ENCODE measurements at regions not wholly inside any gene's neighbourhood (a gene's known extent, or its start where the extent isn't known, plus 50 kb on each side); places are given as distances from the start of the nearest gene placed in this dataset.

DNA sequence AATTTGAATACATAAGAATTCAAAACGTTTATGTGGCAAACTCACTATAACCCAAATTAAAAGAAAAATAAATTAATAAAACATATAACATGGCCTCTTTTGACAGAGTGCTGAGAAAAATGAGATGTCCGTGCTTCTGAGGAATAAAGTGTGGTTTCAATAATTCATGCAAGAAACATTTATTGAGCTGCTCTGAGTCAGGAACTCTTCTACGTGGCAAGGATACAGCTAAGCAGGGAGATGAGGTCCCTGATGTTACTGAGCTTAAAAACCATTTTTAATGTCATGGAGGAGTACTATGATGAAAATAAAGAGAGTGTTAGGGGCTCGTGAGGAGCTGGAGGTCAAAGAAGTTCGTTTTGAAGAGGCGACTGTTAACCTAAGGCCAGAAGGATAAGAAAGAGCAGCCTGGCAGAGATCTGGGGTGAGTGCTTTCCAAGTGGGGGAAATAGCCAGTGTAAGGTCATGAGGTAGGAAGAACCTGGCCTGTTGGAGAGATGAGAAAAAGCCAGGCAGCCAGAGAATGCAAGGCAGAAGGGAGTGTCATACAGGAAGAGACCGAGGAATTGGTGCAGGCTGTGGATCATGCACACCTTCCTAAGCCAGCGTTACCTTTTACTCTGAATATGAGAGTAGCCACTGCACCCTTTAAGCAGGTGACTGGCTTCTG lies 182.2 kb upstream of the DUSP10 start:
- H3K9me3 ChIP-seq = no peaks in the 10 kb centered on the region
- no peaks in the 10 kb centered on the region for H3K36me3 ChIP-seq
- no peak overlapping the region for H3K4me3 ChIP-seq

DNA sequence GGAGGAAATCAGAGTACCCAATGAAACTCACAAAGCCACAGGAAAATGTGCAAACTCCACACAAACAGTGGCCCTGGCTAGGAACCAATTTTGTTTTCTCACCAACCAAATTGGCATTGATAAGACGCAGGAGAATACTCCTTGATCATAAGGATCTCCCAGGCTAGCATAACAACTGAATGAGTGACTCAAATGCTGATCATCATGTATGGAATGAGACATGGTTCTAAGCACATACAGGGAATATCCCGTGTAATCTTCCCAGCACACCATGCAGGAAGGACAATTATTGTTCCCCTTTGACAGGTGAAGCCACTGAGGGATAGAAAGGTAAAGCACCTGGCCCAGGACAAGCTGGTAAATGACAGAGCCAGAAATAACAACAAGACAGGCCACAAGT lies 180.0 kb upstream of the DUSP10 start:
- Histone ChIP-seq H3K36me3 (no peaks in the 10 kb centered on the region), H3K4me3 (no peak overlapping the region), H3K9me3 (no peaks in the 10 kb centered on the region), H3K27me3 (no peaks in the 10 kb centered on the region)
- DNase-seq = no peak

More for the DNA sequence above, 182.2 kb upstream of the DUSP10 start:
- no peak for DNase-seq
- no peaks in the 10 kb centered on the region for H3K27me3 ChIP-seq

DNA sequence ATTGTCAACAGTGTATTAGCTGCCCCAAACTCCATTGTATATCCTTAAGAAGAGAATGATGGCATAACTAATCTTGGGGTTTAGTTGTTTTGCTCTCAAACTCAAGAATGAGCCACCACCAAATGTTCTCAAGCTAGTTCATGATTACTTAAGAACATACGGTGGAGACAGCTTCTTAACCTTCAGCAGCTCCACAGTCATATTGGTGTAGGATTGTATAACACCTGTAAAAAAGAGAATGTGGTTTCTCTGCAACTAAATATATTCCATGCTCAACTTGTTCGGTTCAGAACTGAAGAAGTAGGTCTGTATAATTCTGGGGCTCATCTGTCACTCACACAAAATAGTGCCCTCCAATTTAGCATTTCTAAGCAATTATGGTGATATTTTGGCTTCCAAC lies 177.9 kb upstream of the DUSP10 start:
- no peak overlapping the region for H3K4me3 ChIP-seq
- no peaks in the 10 kb centered on the region for H3K36me3 ChIP-seq
- no peaks in the 10 kb centered on the region for H3K9me3 ChIP-seq
- no peaks in the 10 kb centered on the region for H3K27me3 ChIP-seq
- DNase-seq = no peak

DNA sequence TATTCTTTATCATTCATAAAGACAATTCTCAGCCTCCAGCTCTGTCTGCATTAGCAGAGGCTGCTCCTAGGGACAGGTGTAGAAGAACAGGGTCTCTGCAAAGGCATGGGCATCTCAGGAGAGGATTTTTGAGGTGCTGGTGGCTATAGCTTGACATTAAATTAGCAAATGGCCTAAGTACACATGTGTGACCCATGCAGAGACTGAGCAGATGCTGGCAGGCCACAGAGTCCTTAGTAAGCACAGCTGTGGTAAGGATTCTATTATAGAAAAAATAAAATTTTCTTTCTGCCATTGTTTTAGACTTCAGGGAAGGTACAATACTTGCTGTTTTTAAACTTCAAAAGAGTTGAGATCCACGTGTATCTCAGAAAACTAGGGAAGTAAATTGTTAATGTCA lies 177.5 kb upstream of the DUSP10 start:
- no peaks in the 10 kb centered on the region for H3K9me3 ChIP-seq
- DNase-seq = no peak
- H3K36me3 ChIP-seq = no peaks in the 10 kb centered on the region
- H3K27me3 ChIP-seq = no peaks in the 10 kb centered on the region
- no peak overlapping the region for H3K4me3 ChIP-seq

DNA sequence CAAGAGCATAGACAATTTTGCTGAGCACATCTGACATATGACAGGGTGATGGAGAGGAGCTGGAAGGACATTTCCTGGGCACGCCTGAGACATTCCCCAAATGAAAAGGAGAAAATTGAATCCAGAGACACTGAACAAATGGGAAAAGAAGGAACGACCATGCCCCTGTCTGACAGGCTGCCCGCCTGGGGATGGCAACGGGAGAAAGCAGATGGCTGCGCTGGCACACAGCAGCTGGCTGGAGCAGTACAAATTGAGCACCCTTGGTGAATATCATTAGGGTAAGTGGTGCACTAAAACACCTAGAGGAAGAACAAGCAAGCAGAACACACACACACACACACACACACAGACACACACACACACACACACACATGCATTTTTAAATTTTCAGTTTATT lies 174.3 kb upstream of the DUSP10 start:
- Histone ChIP-seq H3K36me3 (no peaks in the 10 kb centered on the region), H3K27me3 (no peaks in the 10 kb centered on the region), H3K4me3 (no peak overlapping the region), H3K9me3 (no peaks in the 10 kb centered on the region)
- DNase-seq = no peak

DNA sequence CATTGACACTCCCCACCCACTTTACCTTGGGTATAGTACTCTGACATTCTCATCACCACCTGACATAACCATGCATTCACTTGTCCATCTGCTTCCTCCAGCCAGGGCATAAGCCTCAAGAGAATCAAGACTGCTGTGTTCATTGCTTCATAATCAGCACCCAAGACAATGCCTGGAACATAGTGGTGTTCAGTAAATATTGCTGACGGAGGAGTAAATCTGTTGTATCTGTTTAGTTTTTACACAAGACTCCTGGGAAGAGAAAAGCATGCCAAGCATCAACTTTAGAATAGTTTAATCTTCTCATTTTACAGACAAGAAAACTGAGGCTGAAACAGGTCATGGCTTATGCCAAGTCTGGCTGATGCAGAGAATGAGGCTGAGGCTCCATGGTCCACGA lies 173.9 kb upstream of the DUSP10 start:
- Histone ChIP-seq H3K27me3 (no peaks in the 10 kb centered on the region), H3K36me3 (no peaks in the 10 kb centered on the region), H3K4me3 (no peak overlapping the region), H3K9me3 (no peaks in the 10 kb centered on the region)
- no peak for DNase-seq

DNA sequence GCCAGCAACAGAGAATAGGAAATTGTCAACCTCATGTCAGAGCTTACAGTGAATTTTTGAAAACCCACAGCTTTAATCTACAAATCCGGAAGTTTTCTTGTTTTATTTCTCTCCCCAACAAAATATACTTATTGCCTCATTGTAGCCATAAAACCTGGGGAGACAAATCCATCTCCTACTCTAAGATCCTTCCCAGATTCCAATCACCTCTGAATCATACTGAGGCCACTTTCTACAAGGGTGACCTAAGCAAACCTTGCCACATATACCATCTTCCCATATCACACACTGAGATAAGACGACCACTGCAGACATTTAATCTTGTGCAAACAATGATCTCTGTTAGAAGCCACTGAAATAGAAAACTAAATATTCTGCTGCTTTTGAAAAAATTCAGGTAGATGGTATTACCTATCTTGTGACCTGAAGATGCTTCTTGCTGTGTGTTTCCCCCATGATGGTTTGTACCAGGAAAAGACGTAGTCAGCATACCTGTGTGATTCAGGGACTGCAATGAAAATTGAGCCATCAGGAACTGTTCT lies 171.5 kb upstream of the DUSP10 start:
- Histone ChIP-seq H3K4me3 (no peak overlapping the region), H3K27me3 (no peaks in the 10 kb centered on the region)
- no peak for DNase-seq

DNA sequence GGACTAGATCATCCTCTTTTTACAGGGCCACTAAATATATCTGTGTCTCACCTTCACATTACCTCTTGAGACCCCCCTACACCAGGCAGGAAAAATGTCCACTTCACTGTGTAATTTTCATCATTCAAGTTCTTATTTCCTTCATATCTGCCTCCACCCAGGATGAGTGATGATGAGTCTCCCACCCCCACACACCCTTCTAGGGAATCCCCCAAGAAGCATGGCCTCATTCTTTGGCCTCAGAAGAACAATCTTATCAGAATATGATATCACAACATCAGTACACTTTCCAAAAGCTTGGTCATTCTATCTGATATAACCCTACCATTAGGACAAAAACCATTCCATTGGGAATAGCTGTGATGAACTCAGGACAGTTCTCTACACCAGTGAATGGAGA lies 170.3 kb upstream of the DUSP10 start:
- Histone ChIP-seq H3K27me3 (no peaks in the 10 kb centered on the region), H3K36me3 (no peaks in the 10 kb centered on the region), H3K9me3 (no peaks in the 10 kb centered on the region; the same call in 1 of the 2 replicates), H3K4me3 (no peak overlapping the region)
- DNase-seq = no peak

More for the DNA sequence above, 171.5 kb upstream of the DUSP10 start:
- Histone ChIP-seq H3K9me3 (no peaks in the 10 kb centered on the region; the same call in 1 of the 2 replicates), H3K36me3 (no peaks in the 10 kb centered on the region)

DNA sequence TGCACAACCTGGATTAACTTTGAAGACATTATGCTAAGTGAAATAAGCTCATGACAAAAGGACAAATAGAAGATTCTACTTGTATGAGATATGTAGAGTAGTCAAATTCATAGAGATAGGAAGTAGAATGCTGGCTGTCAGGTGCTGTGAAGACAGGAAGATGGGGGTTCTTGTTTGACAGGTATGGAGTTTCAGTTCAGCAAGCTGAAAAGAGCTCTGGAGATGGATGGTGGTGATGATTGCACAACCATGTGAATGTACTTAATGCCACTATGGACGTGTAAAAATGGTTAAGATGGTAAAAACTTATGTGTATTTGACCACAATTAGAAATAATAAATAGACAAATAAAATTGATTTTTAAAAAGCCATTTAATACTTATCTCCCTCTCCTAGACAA lies 169.8 kb upstream of the DUSP10 start:
- Histone ChIP-seq H3K27me3 (no peaks in the 10 kb centered on the region), H3K36me3 (no peaks in the 10 kb centered on the region), H3K4me3 (no peak overlapping the region), H3K9me3 (no peaks in the 10 kb centered on the region; the same call in 1 of the 2 replicates)
- no peak for DNase-seq

DNA sequence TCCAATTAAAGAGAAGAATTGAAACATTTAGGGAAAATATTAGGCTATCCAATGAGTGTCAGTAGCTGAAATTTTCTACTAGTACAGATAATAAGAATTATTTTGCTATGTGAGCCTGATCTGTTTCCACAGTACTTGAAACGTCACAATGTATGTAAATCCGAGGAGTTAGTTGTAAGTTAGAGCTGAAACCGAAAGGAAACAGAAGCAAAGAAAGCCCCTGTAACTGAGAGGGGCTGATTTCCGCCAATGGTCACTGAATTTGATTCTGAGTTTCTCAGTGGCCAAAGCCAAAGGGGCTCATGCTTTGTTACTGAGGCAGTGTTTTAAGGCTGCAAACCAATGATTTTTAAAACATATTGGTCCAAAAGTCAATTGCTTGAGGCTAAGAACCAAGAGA lies 168.3 kb upstream of the DUSP10 start:
- Histone ChIP-seq H3K9me3 (no peaks in the 10 kb centered on the region; the same call in 1 of the 2 replicates), H3K4me3 (no peak overlapping the region), H3K36me3 (no peaks in the 10 kb centered on the region), H3K27me3 (no peaks in the 10 kb centered on the region)
- no peak for DNase-seq

DNA sequence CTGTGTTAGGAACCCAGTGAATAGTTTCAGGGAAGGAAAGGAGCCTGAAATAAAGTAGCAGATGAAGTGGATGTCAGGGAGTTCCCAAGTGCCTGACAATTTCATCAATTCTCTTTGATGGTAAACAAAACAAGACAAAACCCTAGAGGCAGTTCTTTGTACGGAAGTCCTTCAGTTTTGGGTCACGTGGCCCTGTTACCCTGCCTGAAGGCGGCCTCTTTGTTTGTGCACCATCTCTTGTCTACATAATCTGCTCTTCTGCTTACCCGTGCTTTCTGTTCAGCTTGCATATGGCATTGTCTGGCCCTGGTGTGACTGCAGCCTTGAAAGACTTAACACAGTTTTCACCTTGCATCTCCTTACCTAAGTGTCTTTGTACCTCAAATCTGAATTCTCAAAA lies 166.7 kb upstream of the DUSP10 start:
- H3K36me3 ChIP-seq = no peaks in the 10 kb centered on the region
- DNase-seq = no peak
- H3K4me3 ChIP-seq = no peak overlapping the region
- no peaks in the 10 kb centered on the region for H3K27me3 ChIP-seq
- H3K9me3 ChIP-seq = no peaks in the 10 kb centered on the region; the same call in 1 of the 2 replicates

DNA sequence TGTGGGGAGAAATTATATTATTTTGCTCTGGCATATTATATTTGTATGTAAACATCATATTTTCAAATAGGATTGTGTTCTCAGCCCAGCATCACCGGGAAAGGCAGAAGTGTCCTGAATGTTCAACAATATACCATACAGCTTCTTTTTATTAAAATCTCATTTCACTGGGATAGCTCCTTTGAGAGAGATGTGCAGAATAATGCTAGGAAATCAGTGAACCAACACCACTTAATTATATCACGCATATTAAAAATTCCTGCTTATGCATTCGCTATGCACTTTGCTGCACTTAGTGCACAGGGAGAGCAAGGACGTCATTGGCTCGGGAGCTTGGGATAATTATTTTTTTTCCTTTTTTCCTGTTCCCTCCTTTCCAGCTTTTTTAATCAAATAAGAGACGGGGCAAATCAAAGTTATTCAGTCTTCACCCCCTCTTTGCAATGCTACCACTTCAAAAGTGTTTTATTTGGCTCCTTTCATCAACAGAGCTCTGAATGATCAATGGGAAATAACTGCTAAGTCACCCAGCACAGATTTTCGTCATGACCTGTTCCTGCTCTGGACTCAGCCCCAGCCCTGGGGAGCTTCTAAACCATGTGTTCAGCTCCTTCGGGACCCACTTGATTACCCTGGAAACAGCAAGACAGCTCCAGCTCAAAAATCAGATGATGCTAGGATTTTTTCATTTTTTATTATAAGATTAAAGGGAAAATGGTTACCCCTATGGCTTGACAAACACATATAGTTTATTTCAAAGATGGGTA lies 165.5 kb upstream of the DUSP10 start:
- DNase-seq = no peak
- H3K36me3 ChIP-seq = no peaks in the 10 kb centered on the region
- H3K27me3 ChIP-seq = no peaks in the 10 kb centered on the region
- H3K9me3 ChIP-seq = no peaks in the 10 kb centered on the region; the same call in 1 of the 2 replicates
- H3K4me3 ChIP-seq = no peak overlapping the region

DNA sequence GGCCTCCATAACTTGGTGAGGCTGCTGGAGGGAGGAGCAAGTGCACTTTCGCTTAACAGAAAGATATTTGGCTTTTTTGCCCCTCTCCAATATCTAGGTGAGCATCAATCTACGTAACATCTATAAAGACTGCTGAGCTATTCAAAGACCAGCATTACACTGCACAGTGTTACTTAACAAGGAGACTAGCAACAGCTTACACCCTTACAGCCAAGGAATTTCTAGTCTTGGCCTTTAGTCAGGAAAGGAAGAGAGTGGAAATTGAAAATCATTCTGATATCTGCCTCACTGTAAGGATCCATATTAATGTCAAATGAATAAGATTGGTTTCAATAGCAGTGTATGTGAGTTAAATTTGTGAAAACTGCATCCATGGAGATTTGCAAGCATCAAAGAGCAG lies 163.9 kb upstream of the DUSP10 start:
- Histone ChIP-seq H3K9me3 (no peaks in the 10 kb centered on the region; the same call in 1 of the 2 replicates), H3K4me3 (no peak overlapping the region), H3K27me3 (no peaks in the 10 kb centered on the region), H3K36me3 (no peaks in the 10 kb centered on the region)
- DNase-seq = no peak

DNA sequence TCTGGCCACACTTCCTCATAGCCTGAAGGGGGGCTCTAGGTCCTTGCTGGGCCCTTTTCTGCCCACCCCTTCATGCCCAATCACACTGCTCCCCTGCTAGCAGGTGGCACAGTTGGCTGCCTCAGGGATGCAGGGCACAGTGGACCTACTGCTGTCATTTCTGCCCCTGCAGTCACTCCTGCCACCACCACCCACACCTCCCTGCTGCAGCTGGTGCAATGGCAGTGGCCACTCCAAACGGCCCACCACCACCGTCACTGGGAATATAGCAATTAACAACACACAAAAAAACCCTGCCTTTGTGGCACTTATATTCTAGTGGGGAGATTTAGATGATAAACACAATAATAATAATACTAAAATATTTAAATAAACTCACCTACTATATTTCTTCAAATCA lies 162.4 kb upstream of the DUSP10 start:
- no peaks in the 10 kb centered on the region for H3K27me3 ChIP-seq
- no peak overlapping the region for H3K4me3 ChIP-seq
- DNase-seq = no peak
- no peaks in the 10 kb centered on the region for H3K36me3 ChIP-seq
- no peaks in the 10 kb centered on the region for H3K9me3 ChIP-seq

DNA sequence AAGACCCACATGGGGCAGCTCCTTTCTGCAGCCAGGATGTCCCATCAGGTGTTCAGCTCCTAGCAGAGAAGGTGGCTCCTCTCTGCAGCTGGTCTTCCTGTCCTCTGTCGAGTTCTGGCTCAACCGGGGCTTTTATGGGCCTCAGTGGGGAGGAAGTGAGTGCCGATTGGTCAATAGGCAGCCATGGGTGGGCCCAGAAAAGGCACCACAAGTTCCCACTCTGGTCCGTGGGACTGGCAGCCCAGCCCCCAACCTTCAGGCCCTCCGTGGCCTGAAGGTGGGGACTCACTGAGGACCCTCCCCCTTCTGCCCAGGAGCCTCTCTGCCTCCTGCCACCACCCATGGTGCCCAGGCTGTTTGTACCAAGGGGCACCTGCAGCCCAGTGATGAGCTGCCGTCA lies 161.7 kb upstream of the DUSP10 start:
- no peak for DNase-seq

DNA sequence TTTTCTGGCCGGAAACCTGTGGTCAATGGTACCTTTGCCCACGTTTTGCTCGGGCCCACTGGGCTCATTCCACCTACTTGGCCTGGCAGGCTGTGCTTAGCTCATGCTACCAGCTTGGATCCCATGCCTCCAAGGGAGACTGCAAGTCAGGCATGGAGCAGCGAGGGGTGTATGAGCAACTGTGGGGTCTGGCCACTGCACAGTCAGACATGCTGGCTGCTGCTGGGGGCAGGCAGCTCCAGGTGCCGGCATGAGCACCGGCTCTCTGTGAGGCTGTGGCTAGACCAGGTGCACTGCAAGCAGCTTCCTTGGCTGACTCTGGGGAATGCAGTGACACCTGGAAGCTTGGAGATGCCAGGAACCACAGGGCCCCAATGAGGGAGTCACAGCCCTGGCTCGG lies 161.1 kb upstream of the DUSP10 start:
- Histone ChIP-seq H3K36me3 (no peaks in the 10 kb centered on the region), H3K9me3 (no peaks in the 10 kb centered on the region), H3K4me3 (no peak overlapping the region), H3K27me3 (no peaks in the 10 kb centered on the region)
- DNase-seq = no peak

More for the DNA sequence above, 161.7 kb upstream of the DUSP10 start:
- no peak overlapping the region for H3K4me3 ChIP-seq
- no peaks in the 10 kb centered on the region for H3K36me3 ChIP-seq
- H3K27me3 ChIP-seq = no peaks in the 10 kb centered on the region
- no peaks in the 10 kb centered on the region for H3K9me3 ChIP-seq

DNA sequence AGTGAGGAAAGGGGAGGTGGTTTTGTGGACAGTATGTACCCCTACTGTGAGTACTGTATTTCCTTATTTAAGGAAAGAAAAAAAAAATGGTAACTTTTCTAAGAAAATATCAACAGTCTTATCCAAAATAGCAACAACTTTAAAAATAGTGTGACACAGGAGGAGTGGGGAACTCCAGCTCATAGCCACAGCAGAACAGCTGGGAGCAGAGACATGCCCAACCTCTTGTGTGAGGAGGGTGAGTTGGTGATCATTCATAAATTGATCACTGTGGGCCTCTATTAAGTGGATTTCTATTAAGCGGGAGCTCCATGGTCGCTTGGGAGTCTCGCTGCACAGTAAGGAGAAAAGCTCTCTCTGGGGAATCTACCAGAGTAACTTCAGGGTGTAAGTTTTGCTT lies 158.8 kb upstream of the DUSP10 start:
- Histone ChIP-seq H3K9me3 (no peaks in the 10 kb centered on the region), H3K4me3 (no peak overlapping the region), H3K36me3 (no peaks in the 10 kb centered on the region), H3K27me3 (no peaks in the 10 kb centered on the region)
- no peak for DNase-seq

DNA sequence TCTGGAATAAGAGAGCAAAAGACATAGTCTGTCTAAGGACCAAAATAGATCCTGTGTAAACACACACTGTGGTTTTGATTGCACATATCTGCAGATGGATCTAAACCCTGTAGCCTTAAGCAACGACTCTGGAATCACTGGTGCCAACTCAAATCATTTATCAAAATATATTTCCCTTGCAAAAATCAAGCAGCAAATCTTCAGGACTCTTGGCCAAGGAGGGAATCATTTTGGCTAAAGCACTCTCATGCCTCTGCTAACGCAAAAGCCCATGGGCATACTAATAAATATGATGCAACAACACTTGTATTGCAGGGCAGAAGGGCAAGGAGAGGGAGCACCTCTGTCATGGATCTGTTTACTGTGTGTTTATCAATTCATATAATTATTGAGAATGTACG lies 155.4 kb upstream of the DUSP10 start:
- Histone ChIP-seq H3K36me3 (no peaks in the 10 kb centered on the region), H3K4me3 (no peak overlapping the region), H3K9me3 (no peaks in the 10 kb centered on the region), H3K27me3 (no peaks in the 10 kb centered on the region)
- no peak for DNase-seq
